ENCODE measurements at regions not wholly inside any gene's neighbourhood (a gene's known extent, or its start where the extent isn't known, plus 50 kb on each side); places are given as distances from the start of the nearest gene placed in this dataset.

DNA sequence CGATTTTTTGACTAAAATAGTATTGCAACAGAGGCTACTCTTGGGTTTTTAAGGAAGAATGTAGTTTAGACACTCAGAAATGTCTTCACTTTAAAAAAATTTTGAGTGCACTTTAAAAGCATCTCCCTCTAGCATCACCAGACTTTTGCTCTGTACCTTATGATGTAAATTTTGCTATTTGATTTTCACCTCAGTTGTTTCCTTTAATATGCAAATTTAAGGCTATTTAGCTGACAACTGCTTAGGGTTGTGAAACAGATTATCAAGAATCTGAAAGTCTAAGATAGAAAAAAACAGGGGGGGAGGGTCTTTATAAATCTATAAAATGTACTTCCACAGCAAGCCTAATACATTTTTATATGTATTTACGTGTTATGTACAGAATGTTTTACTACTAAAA is 92.9 kb upstream of the USP38 start:
- DNase-seq = no peak
- Histone ChIP-seq H3K9ac (ENCODE audit: low read length) (no peak overlapping the region), H3K4ac (ENCODE audit: low read depth, low read length) (no peak overlapping the region), H3K27ac (ENCODE audit: low read depth, low read length) (no peak overlapping the region), H2AK5ac (ENCODE audit: low read length) (no peak overlapping the region), H3K79me1 (ENCODE audit: low read length) (no peaks in the 10 kb centered on the region), H2BK120ac (ENCODE audit: low read depth, low read length) (no peak overlapping the region), H3K4me2 (ENCODE audit: low read length) (no peak overlapping the region), H4K5ac (ENCODE audit: low read length) (no peak overlapping the region), H3K27me3 (ENCODE audit: insufficient read depth, low read length, poor library complexity) (no peaks in the 10 kb centered on the region), H3K23ac (ENCODE audit: low read length) (no peak overlapping the region), H2BK5ac (ENCODE audit: low read length) (no peak overlapping the region), H4K8ac (ENCODE audit: low read depth, low read length) (no peak overlapping the region), H2BK15ac (replicated peaks; ENCODE audit: low read depth) (no peak overlapping the region), H3K56ac (ENCODE audit: low read length) (no peak overlapping the region), H3K79me2 (ENCODE audit: control insufficient read depth, insufficient read depth, low read length) (no peaks in the 10 kb centered on the region), H3K4me1 (ENCODE audit: control insufficient read depth, low read depth, low read length) (no peaks in the 10 kb centered on the region), H3K18ac (ENCODE audit: low read length) (no peak overlapping the region), H3K36me3 (ENCODE audit: control insufficient read depth, insufficient read depth, low read length) (no peaks in the 10 kb centered on the region), H3K4me3 (ENCODE audit: low read length) (no peak overlapping the region)
- WGBS (ENCODE audit: extremely low coverage, insufficient coverage, low lambda C conversion rate) = no CpG with 5 or more reads among the region's 2 CpGs

DNA sequence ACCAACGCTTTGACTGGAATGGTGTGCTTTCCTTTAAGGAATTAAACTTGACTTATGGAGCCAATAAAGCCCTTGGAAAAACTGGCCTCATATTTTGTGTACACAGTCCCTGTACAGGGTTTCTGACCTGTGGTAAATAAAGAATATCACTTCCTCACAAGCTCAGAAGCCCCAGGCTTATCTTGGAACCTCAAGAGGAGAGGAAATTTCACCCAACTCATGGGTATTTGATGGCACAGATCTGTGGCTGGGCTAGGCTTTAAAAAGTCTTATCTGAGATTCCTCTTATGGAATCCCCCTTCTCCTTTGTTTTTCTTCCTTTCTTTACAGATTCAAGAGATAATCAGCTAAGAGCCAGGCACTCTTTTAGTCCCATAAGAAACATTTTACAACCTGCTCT is 89.3 kb upstream of the USP38 start:
- WGBS (ENCODE audit: extremely low coverage, insufficient coverage, low lambda C conversion rate) = no CpG with 5 or more reads among the region's 1 CpG
- no peak overlapping the region for H3K4me3 ChIP-seq (ENCODE audit: low read length)

DNA sequence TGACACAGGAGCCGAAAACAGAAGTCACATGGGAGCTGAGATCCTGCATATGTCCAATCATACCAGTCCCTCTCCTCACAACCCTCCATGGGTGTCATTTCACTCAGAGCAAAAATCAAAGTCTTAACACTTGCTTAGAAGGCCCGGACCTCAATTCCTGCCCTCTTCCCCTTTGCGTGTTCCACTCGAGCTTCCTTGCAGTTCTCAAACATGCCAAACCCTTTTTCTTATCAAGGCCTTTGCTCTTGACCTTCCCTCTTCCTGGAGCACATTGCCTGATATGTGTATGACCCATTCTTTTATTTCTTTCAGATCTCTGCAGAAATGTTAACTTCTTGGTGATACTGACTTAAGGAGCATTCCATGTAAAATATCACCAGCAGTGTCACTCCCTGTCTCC is 87.0 kb upstream of the USP38 start:
- no CpG with 5 or more reads among the region's 4 CpGs for WGBS (ENCODE audit: extremely low coverage, insufficient coverage, low lambda C conversion rate)
- no peak for DNase-seq

More for the DNA sequence above, 89.3 kb upstream of the USP38 start:
- H2AK5ac ChIP-seq (ENCODE audit: low read length) = no peak overlapping the region
- no peak overlapping the region for H2BK15ac ChIP-seq (replicated peaks; ENCODE audit: low read depth)
- no peak overlapping the region for H3K18ac ChIP-seq (ENCODE audit: low read length)
- DNase-seq = peak; percentile 29
- no peak overlapping the region for H2BK120ac ChIP-seq (ENCODE audit: low read depth, low read length)
- H3K4me2 ChIP-seq (ENCODE audit: low read length) = no peak overlapping the region
- H3K4ac ChIP-seq (ENCODE audit: low read depth, low read length) = no peak overlapping the region
- no peaks in the 10 kb centered on the region for H3K36me3 ChIP-seq (ENCODE audit: control insufficient read depth, insufficient read depth, low read length)
- H4K5ac ChIP-seq (ENCODE audit: low read length) = no peak overlapping the region
- no peak overlapping the region for H2BK5ac ChIP-seq (ENCODE audit: low read length)
- H3K79me2 ChIP-seq (ENCODE audit: control insufficient read depth, insufficient read depth, low read length) = no peaks in the 10 kb centered on the region
- H3K27ac ChIP-seq (ENCODE audit: low read depth, low read length) = no peak overlapping the region
- no peak overlapping the region for H3K9ac ChIP-seq (ENCODE audit: low read length)
- no peak overlapping the region for H4K8ac ChIP-seq (ENCODE audit: low read depth, low read length)
- H3K4me1 ChIP-seq (ENCODE audit: control insufficient read depth, low read depth, low read length) = no peaks in the 10 kb centered on the region
- no peak overlapping the region for H3K56ac ChIP-seq (ENCODE audit: low read length)
- H3K79me1 ChIP-seq (ENCODE audit: low read length) = no peaks in the 10 kb centered on the region
- H3K27me3 ChIP-seq (ENCODE audit: insufficient read depth, low read length, poor library complexity) = no peaks in the 10 kb centered on the region
- no peak overlapping the region for H3K23ac ChIP-seq (ENCODE audit: low read length)

DNA sequence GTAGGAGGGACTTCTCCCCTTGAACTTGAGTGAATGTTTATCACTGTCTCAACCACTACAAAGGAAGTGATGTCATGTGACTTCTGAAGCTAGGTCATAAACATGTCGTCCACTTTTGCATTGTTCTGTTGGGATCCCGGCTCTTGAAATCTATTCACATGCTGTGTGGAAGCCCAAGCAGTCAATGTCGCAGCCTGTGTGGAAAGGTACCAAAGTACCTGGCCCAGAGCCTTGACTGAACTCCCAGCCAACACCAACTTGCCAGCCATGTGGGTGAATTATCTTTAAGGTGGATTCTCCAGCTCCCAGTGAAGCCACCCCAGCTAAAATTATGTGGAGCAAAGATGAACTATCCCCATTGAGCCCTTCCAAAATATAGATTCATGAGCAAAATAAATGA is 85.0 kb upstream of the USP38 start:
- Histone ChIP-seq H3K4me2 (ENCODE audit: low read length) (no peak overlapping the region), H3K36me3 (ENCODE audit: control insufficient read depth, insufficient read depth, low read length) (no peaks in the 10 kb centered on the region), H3K27me3 (ENCODE audit: insufficient read depth, low read length, poor library complexity) (no peaks in the 10 kb centered on the region), H4K5ac (ENCODE audit: low read length) (no peak overlapping the region), H2BK5ac (ENCODE audit: low read length) (no peak overlapping the region), H4K8ac (ENCODE audit: low read depth, low read length) (no peak overlapping the region), H3K27ac (ENCODE audit: low read depth, low read length) (no peak overlapping the region), H3K56ac (ENCODE audit: low read length) (no peak overlapping the region), H3K79me2 (ENCODE audit: control insufficient read depth, insufficient read depth, low read length) (no peaks in the 10 kb centered on the region), H2BK15ac (replicated peaks; ENCODE audit: low read depth) (no peak overlapping the region), H2AK5ac (ENCODE audit: low read length) (no peak overlapping the region), H2BK120ac (ENCODE audit: low read depth, low read length) (no peak overlapping the region), H3K79me1 (ENCODE audit: low read length) (no peaks in the 10 kb centered on the region), H3K9ac (ENCODE audit: low read length) (no peak overlapping the region), H3K23ac (ENCODE audit: low read length) (no peak overlapping the region), H3K18ac (ENCODE audit: low read length) (no peak overlapping the region), H3K4ac (ENCODE audit: low read depth, low read length) (no peak overlapping the region), H3K4me1 (ENCODE audit: control insufficient read depth, low read depth, low read length) (no peaks in the 10 kb centered on the region), H3K4me3 (ENCODE audit: low read length) (no peak overlapping the region)
- DNase-seq = no peak
- no CpG with 5 or more reads among the region's 3 CpGs for WGBS (ENCODE audit: extremely low coverage, insufficient coverage, low lambda C conversion rate)

More for the DNA sequence above, 87.0 kb upstream of the USP38 start:
- H3K27me3 ChIP-seq (ENCODE audit: insufficient read depth, low read length, poor library complexity) = no peaks in the 10 kb centered on the region
- no peak overlapping the region for H2AK5ac ChIP-seq (ENCODE audit: low read length)
- H3K9ac ChIP-seq (ENCODE audit: low read length) = no peak overlapping the region
- H3K56ac ChIP-seq (ENCODE audit: low read length) = no peak overlapping the region
- no peak overlapping the region for H2BK5ac ChIP-seq (ENCODE audit: low read length)
- H2BK120ac ChIP-seq (ENCODE audit: low read depth, low read length) = no peak overlapping the region
- no peaks in the 10 kb centered on the region for H3K79me2 ChIP-seq (ENCODE audit: control insufficient read depth, insufficient read depth, low read length)
- H4K8ac ChIP-seq (ENCODE audit: low read depth, low read length) = no peak overlapping the region
- H3K36me3 ChIP-seq (ENCODE audit: control insufficient read depth, insufficient read depth, low read length) = no peaks in the 10 kb centered on the region
- H3K4me1 ChIP-seq (ENCODE audit: control insufficient read depth, low read depth, low read length) = no peaks in the 10 kb centered on the region
- no peak overlapping the region for H3K4me2 ChIP-seq (ENCODE audit: low read length)
- no peak overlapping the region for H4K5ac ChIP-seq (ENCODE audit: low read length)
- no peak overlapping the region for H3K18ac ChIP-seq (ENCODE audit: low read length)
- no peak overlapping the region for H3K27ac ChIP-seq (ENCODE audit: low read depth, low read length)
- no peak overlapping the region for H3K4me3 ChIP-seq (ENCODE audit: low read length)
- H3K23ac ChIP-seq (ENCODE audit: low read length) = no peak overlapping the region
- no peaks in the 10 kb centered on the region for H3K79me1 ChIP-seq (ENCODE audit: low read length)
- H3K4ac ChIP-seq (ENCODE audit: low read depth, low read length) = no peak overlapping the region
- H2BK15ac ChIP-seq (replicated peaks; ENCODE audit: low read depth) = no peak overlapping the region

DNA sequence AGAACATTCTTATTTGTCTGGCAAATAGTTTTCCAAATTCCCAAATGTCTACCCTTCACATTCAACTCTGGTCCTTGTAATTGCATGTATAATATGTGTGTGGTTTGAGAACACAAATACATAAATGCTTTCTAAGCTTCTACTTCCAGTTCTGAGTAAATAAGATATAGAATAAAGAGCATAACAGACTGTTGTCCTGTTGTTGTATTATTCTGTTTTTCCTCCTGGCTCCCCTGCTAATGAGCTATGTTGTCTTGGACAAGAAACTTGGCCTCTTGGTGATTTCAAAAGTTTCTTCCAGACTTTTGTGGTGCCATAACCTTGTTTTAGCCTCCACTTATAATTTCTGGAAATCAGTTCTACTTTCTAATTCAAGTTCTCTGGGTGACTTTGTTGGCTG is 75.3 kb upstream of the USP38 start:
- Histone ChIP-seq H3K9ac (ENCODE audit: low read length) (no peak overlapping the region), H3K79me1 (ENCODE audit: low read length) (no peaks in the 10 kb centered on the region), H3K36me3 (ENCODE audit: control insufficient read depth, insufficient read depth, low read length) (no peaks in the 10 kb centered on the region), H3K56ac (ENCODE audit: low read length) (no peak overlapping the region), H3K27me3 (ENCODE audit: insufficient read depth, low read length, poor library complexity) (no peaks in the 10 kb centered on the region), H3K27ac (ENCODE audit: low read depth, low read length) (no peak overlapping the region), H2AK5ac (ENCODE audit: low read length) (no peak overlapping the region), H2BK120ac (ENCODE audit: low read depth, low read length) (no peak overlapping the region), H3K4me3 (ENCODE audit: low read length) (no peak overlapping the region), H4K8ac (ENCODE audit: low read depth, low read length) (no peak overlapping the region), H3K79me2 (ENCODE audit: control insufficient read depth, insufficient read depth, low read length) (no peaks in the 10 kb centered on the region), H3K4me1 (ENCODE audit: control insufficient read depth, low read depth, low read length) (no peaks in the 10 kb centered on the region), H2BK15ac (replicated peaks; ENCODE audit: low read depth) (no peak overlapping the region), H4K5ac (ENCODE audit: low read length) (no peak overlapping the region), H3K4me2 (ENCODE audit: low read length) (no peak overlapping the region), H3K23ac (ENCODE audit: low read length) (no peak overlapping the region), H3K4ac (ENCODE audit: low read depth, low read length) (no peak overlapping the region), H2BK5ac (ENCODE audit: low read length) (no peak overlapping the region), H3K18ac (ENCODE audit: low read length) (no peak overlapping the region)
- DNase-seq = no peak

DNA sequence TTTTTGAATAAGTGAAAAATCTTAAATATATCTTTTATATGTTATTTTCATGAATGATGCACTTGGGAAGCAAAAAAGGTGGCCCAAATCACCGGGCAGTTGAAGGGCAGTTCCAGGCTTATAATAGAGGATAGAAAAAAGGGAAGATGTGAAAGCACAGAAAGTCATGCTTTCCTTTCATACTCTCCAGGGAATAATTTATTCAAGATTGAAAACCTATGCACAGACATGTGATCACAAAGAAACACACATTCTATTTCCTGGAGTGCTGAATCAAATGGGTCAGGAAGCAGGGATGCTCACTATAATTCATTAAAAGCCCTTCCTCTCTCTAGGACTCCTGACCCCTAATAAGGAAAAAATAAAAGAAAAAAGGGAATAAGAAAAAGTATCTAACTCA is 66.1 kb upstream of the USP38 start:
- H3K79me1 ChIP-seq (ENCODE audit: low read length) = no peaks in the 10 kb centered on the region
- H2BK5ac ChIP-seq (ENCODE audit: low read length) = no peak overlapping the region
- no peak overlapping the region for H3K4me3 ChIP-seq (ENCODE audit: low read length)
- H3K18ac ChIP-seq (ENCODE audit: low read length) = no peak overlapping the region
- no peak overlapping the region for H4K5ac ChIP-seq (ENCODE audit: low read length)
- H3K79me2 ChIP-seq (ENCODE audit: control insufficient read depth, insufficient read depth, low read length) = no peaks in the 10 kb centered on the region
- H4K8ac ChIP-seq (ENCODE audit: low read depth, low read length) = no peak overlapping the region
- no peak for DNase-seq
- no peak overlapping the region for H2BK120ac ChIP-seq (ENCODE audit: low read depth, low read length)
- no CpG with 5 or more reads among the region's 1 CpG for WGBS (ENCODE audit: extremely low coverage, insufficient coverage, low lambda C conversion rate)
- no peak overlapping the region for H3K27ac ChIP-seq (ENCODE audit: low read depth, low read length)
- H3K9ac ChIP-seq (ENCODE audit: low read length) = no peak overlapping the region
- H3K4ac ChIP-seq (ENCODE audit: low read depth, low read length) = no peak overlapping the region
- no peak overlapping the region for H2AK5ac ChIP-seq (ENCODE audit: low read length)
- H3K4me2 ChIP-seq (ENCODE audit: low read length) = no peak overlapping the region
- no peaks in the 10 kb centered on the region for H3K36me3 ChIP-seq (ENCODE audit: control insufficient read depth, insufficient read depth, low read length)
- H3K27me3 ChIP-seq (ENCODE audit: insufficient read depth, low read length, poor library complexity) = no peaks in the 10 kb centered on the region
- no peaks in the 10 kb centered on the region for H3K4me1 ChIP-seq (ENCODE audit: control insufficient read depth, low read depth, low read length)
- H2BK15ac ChIP-seq (replicated peaks; ENCODE audit: low read depth) = no peak overlapping the region
- no peak overlapping the region for H3K23ac ChIP-seq (ENCODE audit: low read length)
- H3K56ac ChIP-seq (ENCODE audit: low read length) = no peak overlapping the region
